HG03103 (cell line): ENCODE measurements at regions not wholly inside any gene's neighbourhood (a gene's known extent, or its start where the extent isn't known, plus 50 kb on each side); places are given as distances from the start of the nearest gene placed in this dataset.
"Not testable (repeated sequence)": the region's sequence is repeated elsewhere in the genome, so short reads cannot be mapped to it uniquely, and the experiment has no call there.

Experiments
- ATAC-seq: cut with Tn5 transposase; IDR thresholded peaks from one replicate; pipeline ENCODE4 v1.9.1; 2021; ENCODE audit warnings: low read depth; ENCODE audit not compliant: unreplicated experiment

- ATAC-seq: no peak
These were observed 366.4 kb upstream of the FSIP2 start for GRCh38 chr2:185372188-185372587.

GRCh38 chr2:185373229-185373628 lies 365.4 kb upstream of the FSIP2 start:
- ATAC-seq: no peak

GRCh38 chr2:185374878-185375277 lies 363.7 kb upstream of the FSIP2 start:
- no peak for ATAC-seq

- ATAC-seq: no peak
These were observed 362.9 kb upstream of the FSIP2 start for GRCh38 chr2:185375731-185376130.

GRCh38 chr2:185381631-185382030 lies 357.0 kb upstream of the FSIP2 start:
- no peak for ATAC-seq

GRCh38 chr2:185384822-185385560 lies 353.6 kb upstream of the FSIP2 start:
- no peak for ATAC-seq

- ATAC-seq: no peak
These were observed 350.4 kb upstream of the FSIP2 start for GRCh38 chr2:185388226-185388625.

GRCh38 chr2:185391543-185391942 lies 347.1 kb upstream of the FSIP2 start:
- no peak for ATAC-seq

- ATAC-seq: no peak
These were observed 345.5 kb upstream of the FSIP2 start for GRCh38 chr2:185393091-185393490.

- ATAC-seq: no peak
These were observed 336.1 kb upstream of the FSIP2 start for GRCh38 chr2:185402474-185402873.

GRCh38 chr2:185404578-185404977 lies 334.0 kb upstream of the FSIP2 start:
- ATAC-seq: no peak

- no peak for ATAC-seq
These were observed 321.5 kb upstream of the FSIP2 start for GRCh38 chr2:185417111-185417510.

GRCh38 chr2:185417688-185418087 lies 320.9 kb upstream of the FSIP2 start:
- no peak for ATAC-seq

- ATAC-seq: not testable (repeated sequence)
These were observed 313.5 kb upstream of the FSIP2 start for GRCh38 chr2:185424958-185425629.

- ATAC-seq: no peak
These were observed 310.6 kb upstream of the FSIP2 start for GRCh38 chr2:185428000-185428399.

- no peak for ATAC-seq
These were observed 304.8 kb upstream of the FSIP2 start for GRCh38 chr2:185433824-185434223.

GRCh38 chr2:185436787-185437372 lies 301.7 kb upstream of the FSIP2 start:
- no peak for ATAC-seq

GRCh38 chr2:185441486-185442005 lies 297.1 kb upstream of the FSIP2 start:
- no peak for ATAC-seq

GRCh38 chr2:185456517-185456916 lies 282.1 kb upstream of the FSIP2 start:
- no peak for ATAC-seq

- no peak for ATAC-seq
These were observed 275.1 kb upstream of the FSIP2 start for GRCh38 chr2:185463481-185463880.

- ATAC-seq: no peak
These were observed 271.7 kb upstream of the FSIP2 start for GRCh38 chr2:185466915-185467314.

GRCh38 chr2:185471441-185471840 lies 267.2 kb upstream of the FSIP2 start:
- ATAC-seq: no peak
